ENCODE measurements at regions not wholly inside any gene's neighbourhood (a gene's known extent, or its start where the extent isn't known, plus 50 kb on each side); places are given as distances from the start of the nearest gene placed in this dataset.

GRCh38 chr16:50955311-50955710, 195.8 kb downstream of the SALL1 start:
- no peak for DNase-seq

- no peak for DNase-seq
These were observed 196.6 kb downstream of the SALL1 start for GRCh38 chr16:50954469-50954868.

- DNase-seq = no peak
These were observed 197.8 kb downstream of the SALL1 start for GRCh38 chr16:50953290-50953689.

- DNase-seq = no peak
These were observed 200.1 kb downstream of the SALL1 start for GRCh38 chr16:50950955-50951354.

- no peak for DNase-seq
These were observed 202.7 kb downstream of the SALL1 start for GRCh38 chr16:50948268-50948930.

GRCh38 chr16:50947826-50948225, 203.2 kb downstream of the SALL1 start:
- DNase-seq = no peak

- DNase-seq = no peak
These were observed 204.5 kb downstream of the SALL1 start for GRCh38 chr16:50946606-50947005.

- no peak for DNase-seq
These were observed 204.2 kb downstream of the CYLD start for GRCh38 chr16:50946098-50946497.

- no peak for DNase-seq
These were observed 203.3 kb downstream of the CYLD start for GRCh38 chr16:50945171-50945570.

- DNase-seq = no peak
These were observed 202.6 kb downstream of the CYLD start for GRCh38 chr16:50944436-50944835.

- no peak for DNase-seq
These were observed 202.1 kb downstream of the CYLD start for GRCh38 chr16:50944033-50944432.

GRCh38 chr16:50942143-50942542, 200.3 kb downstream of the CYLD start:
- DNase-seq = no peak

- no peak for DNase-seq
These were observed 199.8 kb downstream of the CYLD start for GRCh38 chr16:50941681-50942080.

GRCh38 chr16:50940275-50940854, 198.5 kb downstream of the CYLD start:
- DNase-seq = no peak

- DNase-seq = no peak
These were observed 197.5 kb downstream of the CYLD start for GRCh38 chr16:50939356-50939755.

- DNase-seq = no peak
These were observed 197.0 kb downstream of the CYLD start for GRCh38 chr16:50938932-50939331.

GRCh38 chr16:50933262-50933661, 191.4 kb downstream of the CYLD start:
- DNase-seq = no peak

- no peak for DNase-seq
These were observed 190.6 kb downstream of the CYLD start for GRCh38 chr16:50932348-50932935.

- no peak for DNase-seq
These were observed 186.2 kb downstream of the CYLD start for GRCh38 chr16:50928065-50928464.

- no peak for DNase-seq
These were observed 184.0 kb downstream of the CYLD start for GRCh38 chr16:50925758-50926357.

GRCh38 chr16:50924759-50925545, 183.1 kb downstream of the CYLD start:
- no peak for DNase-seq

- DNase-seq = no peak
These were observed 176.2 kb downstream of the CYLD start for GRCh38 chr16:50917950-50918703.

Measured in left kidney (tissue), 1 donor.